ENCODE measurements at regions not wholly inside any gene's neighbourhood (a gene's known extent, or its start where the extent isn't known, plus 50 kb on each side); places are given as distances from the start of the nearest gene placed in this dataset.
"Not testable (repeated sequence)": the region's sequence is repeated elsewhere in the genome, so short reads cannot be mapped to it uniquely, and the experiment has no call there.

DNA sequence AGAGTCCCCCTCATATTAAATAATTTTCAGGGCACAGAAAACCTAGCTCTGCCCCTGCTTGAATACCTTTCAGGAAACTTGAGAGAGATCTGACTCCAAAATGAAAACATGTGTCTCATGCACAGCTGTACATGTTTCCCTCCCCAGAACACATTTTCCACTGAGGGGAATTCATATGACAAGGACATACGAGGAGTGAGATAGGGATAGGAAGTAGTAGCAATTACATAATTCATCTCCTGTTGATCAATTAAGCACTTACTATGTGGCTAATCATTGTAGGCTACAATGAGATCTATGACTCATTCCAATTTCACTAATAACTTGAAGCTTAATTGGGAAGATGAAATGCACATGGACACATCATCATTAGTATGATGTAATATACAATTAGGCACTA, 302.1 kb downstream of the PCDH11X start:
- H3K4me3 ChIP-seq; H3K9me3 ChIP-seq; H3K27me3 ChIP-seq; DNase-seq; H3K4me1 ChIP-seq; H3K27ac ChIP-seq; H3K36me3 ChIP-seq; intact Hi-C loops (cut with DNase I; ENCODE audit: low total_unique reads): not testable (repeated sequence)

DNA sequence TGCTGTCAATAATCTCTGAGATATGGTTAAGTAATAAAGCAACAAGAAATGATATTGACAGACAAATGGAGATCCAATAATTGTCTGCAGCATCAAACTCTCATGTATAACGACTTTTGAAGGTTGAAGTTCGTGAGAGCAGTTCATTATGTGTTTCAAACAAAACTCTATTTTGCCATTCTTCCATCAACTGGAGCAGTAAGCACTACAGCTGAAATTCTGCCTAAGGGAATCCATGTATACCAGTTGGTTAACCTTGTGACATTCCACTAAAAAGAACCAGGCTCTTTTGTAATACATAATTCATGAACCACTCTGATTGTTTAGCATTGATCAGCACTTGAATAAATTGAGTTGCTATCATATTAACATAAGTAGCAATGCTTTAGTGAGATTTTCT, 311.6 kb downstream of the PCDH11X start:
- DNase-seq; H3K4me3 ChIP-seq; H3K9me3 ChIP-seq; intact Hi-C loops (cut with DNase I; ENCODE audit: low total_unique reads); H3K4me1 ChIP-seq; H3K27ac ChIP-seq; H3K27me3 ChIP-seq; H3K36me3 ChIP-seq: not testable (repeated sequence)

DNA sequence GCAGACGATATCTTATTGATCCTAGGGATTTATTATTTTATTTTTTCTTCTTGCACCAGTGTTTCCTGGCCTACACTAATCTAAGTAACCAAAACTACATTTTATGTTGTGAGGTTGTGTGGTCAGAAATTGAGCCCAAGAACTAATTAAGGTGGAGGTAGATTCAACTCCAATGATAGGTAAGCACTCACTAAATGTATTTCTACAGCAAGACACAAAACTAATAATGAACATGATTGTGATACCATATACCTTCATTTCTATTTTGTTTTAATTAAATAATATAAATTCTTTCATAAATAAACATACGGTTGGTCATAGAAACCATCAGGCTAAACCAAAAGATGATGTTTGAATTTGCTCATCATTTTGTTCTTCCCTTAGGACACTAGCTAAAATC, 319.0 kb downstream of the PCDH11X start:
- H3K9me3 ChIP-seq; H3K36me3 ChIP-seq; H3K27me3 ChIP-seq; H3K27ac ChIP-seq; H3K4me1 ChIP-seq; H3K4me3 ChIP-seq; intact Hi-C loops (cut with DNase I; ENCODE audit: low total_unique reads); DNase-seq: not testable (repeated sequence)

DNA sequence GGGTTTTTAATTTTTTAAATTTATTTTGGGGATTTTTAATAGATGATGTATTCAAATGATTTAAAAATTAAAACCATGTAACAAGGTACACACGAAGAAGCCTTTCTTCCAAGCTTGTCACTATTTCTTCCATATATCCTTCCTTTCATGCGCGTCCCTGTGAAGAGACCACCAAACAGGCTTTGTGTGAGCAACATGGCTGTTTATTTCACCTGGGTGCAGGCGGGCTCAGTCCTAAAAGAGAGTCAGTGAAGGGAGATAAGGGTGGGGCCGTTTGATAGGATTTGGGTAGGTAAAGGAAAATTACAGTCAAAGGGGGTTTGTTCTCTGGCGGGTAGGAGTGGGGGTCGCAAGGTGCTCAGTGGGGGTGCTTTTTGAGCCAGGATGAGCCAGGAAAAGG, 320.9 kb downstream of the PCDH11X start:
- intact Hi-C loops (cut with DNase I; ENCODE audit: low total_unique reads); DNase-seq; H3K36me3 ChIP-seq; H3K27ac ChIP-seq; H3K27me3 ChIP-seq; H3K4me3 ChIP-seq; H3K9me3 ChIP-seq; H3K4me1 ChIP-seq: not testable (repeated sequence)

DNA sequence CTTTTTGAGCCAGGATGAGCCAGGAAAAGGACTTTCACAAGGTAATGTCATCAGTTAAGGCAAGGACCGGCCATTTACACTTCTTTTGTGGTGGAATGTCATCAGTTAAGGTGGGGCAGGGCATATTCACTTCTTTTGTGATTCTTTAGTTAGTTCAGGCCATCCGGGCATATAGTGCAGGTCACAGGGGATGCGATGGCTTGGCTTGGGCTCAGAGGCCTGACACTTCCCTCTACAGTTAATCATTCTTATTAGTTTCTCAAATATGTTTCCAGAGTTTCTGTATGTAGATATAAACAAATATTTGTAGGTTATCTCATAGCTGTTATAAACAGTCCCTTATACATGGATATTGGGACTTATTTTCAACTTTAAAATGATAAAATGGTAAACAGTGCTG, 326.5 kb downstream of the PCDH11X start:
- H3K36me3 ChIP-seq; H3K9me3 ChIP-seq; intact Hi-C loops (cut with DNase I; ENCODE audit: low total_unique reads); H3K4me3 ChIP-seq; DNase-seq; H3K27me3 ChIP-seq; H3K4me1 ChIP-seq; H3K27ac ChIP-seq: not testable (repeated sequence)

DNA sequence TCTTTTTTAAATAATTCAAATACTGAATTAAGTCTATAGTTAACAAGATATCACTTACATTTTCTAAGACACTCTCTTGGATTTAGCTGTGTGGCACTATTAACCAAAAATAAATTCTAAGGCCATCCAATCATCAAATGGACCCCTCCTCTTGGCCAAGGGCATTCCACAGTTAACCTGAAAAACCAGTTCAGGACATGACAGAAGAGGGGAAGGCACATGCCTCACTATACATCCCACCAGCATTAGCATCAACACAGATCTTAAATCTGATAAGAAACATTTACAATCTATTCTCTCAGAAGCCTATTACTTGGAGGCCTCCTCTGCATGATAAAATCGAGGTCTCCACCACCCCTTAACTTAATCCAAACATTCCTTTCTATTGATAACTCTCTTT, 327.5 kb downstream of the PCDH11X start:
- H3K36me3 ChIP-seq; H3K4me1 ChIP-seq; DNase-seq; H3K27ac ChIP-seq; H3K4me3 ChIP-seq; H3K9me3 ChIP-seq; intact Hi-C loops (cut with DNase I; ENCODE audit: low total_unique reads); H3K27me3 ChIP-seq: not testable (repeated sequence)

DNA sequence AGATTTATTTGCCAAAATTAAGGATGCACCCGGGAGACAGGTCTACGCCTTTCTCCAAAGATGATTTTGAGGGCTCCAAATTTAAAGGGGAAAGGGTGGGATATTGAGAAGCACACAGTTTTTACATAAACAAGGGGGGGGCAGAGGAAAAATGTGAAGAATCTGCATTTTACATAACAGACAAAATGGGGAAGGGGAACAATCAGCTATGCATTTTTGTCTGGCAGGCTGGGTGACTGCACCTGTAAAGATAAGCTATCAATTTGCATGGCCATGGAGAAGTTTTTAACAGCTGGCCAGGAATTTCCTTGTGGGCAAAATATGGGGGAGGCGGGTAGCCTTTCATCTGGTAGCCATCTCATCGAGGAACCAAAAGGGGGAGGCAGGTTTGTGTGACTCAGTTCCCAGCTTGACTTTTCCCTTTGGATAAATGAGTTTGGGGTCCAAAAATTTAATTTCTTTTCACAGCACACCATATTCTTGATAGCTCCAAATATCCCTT, 331.3 kb downstream of the PCDH11X start:
- H3K4me3 ChIP-seq; H3K36me3 ChIP-seq; intact Hi-C loops (cut with DNase I; ENCODE audit: low total_unique reads); H3K4me1 ChIP-seq; H3K9me3 ChIP-seq; H3K27ac ChIP-seq; DNase-seq; H3K27me3 ChIP-seq: not testable (repeated sequence)

DNA sequence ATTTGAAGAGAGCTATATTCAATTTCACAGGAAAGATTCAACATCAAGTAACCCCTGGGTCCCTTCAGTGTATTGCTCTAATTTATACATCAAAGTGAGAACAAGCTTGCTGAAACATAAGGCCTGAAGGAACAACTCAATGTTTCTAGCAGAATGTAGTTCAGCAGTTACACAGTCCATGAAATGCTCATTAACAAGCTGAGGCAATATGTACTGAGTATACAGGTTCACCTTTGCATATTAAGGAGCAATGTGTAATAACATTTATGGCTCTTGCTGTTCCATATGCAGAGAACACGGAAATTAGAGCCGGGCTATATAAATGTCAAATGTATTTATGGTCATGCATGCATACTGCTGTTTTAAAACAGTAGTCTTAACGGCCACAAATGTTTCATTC, 338.5 kb downstream of the PCDH11X start:
- H3K4me1 ChIP-seq; H3K27me3 ChIP-seq; H3K36me3 ChIP-seq; DNase-seq; H3K27ac ChIP-seq; H3K4me3 ChIP-seq; H3K9me3 ChIP-seq; intact Hi-C loops (cut with DNase I; ENCODE audit: low total_unique reads): not testable (repeated sequence)

DNA sequence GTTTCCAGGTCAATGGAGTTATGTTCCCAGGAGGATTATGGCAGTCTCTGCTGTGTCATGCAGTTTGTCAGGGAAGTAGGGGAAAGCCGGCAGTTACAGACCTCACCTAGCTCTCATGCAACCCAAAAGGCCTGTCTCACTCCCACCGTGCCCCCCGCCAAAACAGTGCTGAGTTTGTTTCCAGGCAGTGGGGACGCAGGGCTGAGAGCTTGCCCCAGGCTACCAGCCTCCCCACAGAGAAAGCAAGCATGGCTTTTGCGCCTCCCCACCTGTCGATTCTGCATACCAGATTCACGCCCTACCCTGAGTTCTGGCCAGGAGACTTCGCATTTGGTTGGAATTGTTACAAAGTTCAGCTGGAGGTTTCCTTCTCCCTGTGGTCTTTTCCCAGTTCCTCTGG, 383.9 kb downstream of the PCDH11X start:
- DNase-seq; H3K9me3 ChIP-seq; H3K27me3 ChIP-seq; H3K4me3 ChIP-seq; H3K27ac ChIP-seq; H3K36me3 ChIP-seq; H3K4me1 ChIP-seq; intact Hi-C loops (cut with DNase I; ENCODE audit: low total_unique reads): not testable (repeated sequence)

DNA sequence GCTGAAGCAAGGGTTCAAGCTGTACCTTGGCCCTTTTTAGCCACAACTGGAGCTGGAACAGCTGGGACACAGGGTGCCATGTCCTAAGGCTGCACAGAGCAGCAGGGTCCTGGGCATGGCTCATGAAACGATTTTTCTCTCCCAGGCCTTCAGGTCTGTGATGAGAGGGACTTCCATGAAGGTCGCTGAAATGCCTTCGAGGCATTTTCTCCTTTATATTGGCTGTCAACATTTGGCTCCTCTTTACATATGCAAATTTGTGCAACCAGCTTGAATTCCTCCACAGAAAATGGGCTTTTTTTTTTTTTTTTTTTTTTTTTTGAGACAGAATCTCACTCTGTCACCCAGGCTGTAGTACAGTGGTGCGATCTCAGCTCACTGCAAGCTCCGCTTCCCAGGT, 430.8 kb downstream of the PCDH11X start:
- no peaks in the 10 kb centered on the region for H3K36me3 ChIP-seq
- H3K27me3 ChIP-seq, result no peaks in the 10 kb centered on the region
- no peaks in the 10 kb centered on the region for H3K4me1 ChIP-seq
- TF ChIP-seq, protein P1, sequence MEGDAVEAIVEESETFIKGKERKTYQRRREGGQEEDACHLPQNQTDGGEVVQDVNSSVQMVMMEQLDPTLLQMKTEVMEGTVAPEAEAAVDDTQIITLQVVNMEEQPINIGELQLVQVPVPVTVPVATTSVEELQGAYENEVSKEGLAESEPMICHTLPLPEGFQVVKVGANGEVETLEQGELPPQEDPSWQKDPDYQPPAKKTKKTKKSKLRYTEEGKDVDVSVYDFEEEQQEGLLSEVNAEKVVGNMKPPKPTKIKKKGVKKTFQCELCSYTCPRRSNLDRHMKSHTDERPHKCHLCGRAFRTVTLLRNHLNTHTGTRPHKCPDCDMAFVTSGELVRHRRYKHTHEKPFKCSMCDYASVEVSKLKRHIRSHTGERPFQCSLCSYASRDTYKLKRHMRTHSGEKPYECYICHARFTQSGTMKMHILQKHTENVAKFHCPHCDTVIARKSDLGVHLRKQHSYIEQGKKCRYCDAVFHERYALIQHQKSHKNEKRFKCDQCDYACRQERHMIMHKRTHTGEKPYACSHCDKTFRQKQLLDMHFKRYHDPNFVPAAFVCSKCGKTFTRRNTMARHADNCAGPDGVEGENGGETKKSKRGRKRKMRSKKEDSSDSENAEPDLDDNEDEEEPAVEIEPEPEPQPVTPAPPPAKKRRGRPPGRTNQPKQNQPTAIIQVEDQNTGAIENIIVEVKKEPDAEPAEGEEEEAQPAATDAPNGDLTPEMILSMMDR (IDR thresholded peaks at IDR 0.05), result no peak
- no peak overlapping the region for H3K27ac ChIP-seq
- DNase-seq, result no peak
- H3K4me3 ChIP-seq, result no peak overlapping the region
- intact Hi-C loops (cut with DNase I; ENCODE audit: low total_unique reads), result no loop called here
- no peaks in the 10 kb centered on the region for H3K9me3 ChIP-seq
